ENCODE measurements at regions not wholly inside any gene's neighbourhood (a gene's known extent, or its start where the extent isn't known, plus 50 kb on each side); places are given as distances from the start of the nearest gene placed in this dataset.
A peak's percentile ranks its signal among the peaks of the same experiment; 100 is the strongest.

- Histone ChIP-seq H3K27me3 (no peaks in the 10 kb centered on the region), H3K4me3 (no peak overlapping the region), H3K9me3 (no peaks in the 10 kb centered on the region), H3K4me1 (peaks cover 0 to 6% (median 0%) of the 10 kb centered on the region in 4 donors), H3K36me3 (no peaks in the 10 kb centered on the region), H3K27ac (no peak overlapping the region)
- DNase-seq (ENCODE audit: low spot score in 2 of 2), result no peak
- WGBS, 2 donors, result 18 to 23% methylated on average over 1 of the region's 1 CpG
- TF ChIP-seq CTCF (IDR thresholded peaks at IDR 0.05), result no peak
These were observed 312.6 kb upstream of the RSPO3 start for GRCh38 chr6:126805861-126806260.

- H3K9me3 ChIP-seq, result no peaks in the 10 kb centered on the region
- TF ChIP-seq CTCF (IDR thresholded peaks at IDR 0.05), result no peak
- TF ChIP-seq EP300 (IDR thresholded peaks at IDR 0.05), result no peak
- TF ChIP-seq POLR2A (IDR thresholded peaks at IDR 0.05), result no peak
- WGBS, 2 donors, result 90 to 100% methylated on average over 1 of the region's 1 CpG
- H3K27ac ChIP-seq, result no peak overlapping the region
- DNase-seq (ENCODE audit: low spot score in 2 of 2), result no peak
- H3K36me3 ChIP-seq, result no peaks in the 10 kb centered on the region
- peaks cover 0 to 22% (median 6%) of the 10 kb centered on the region in 4 donors for H3K4me1 ChIP-seq
- H3K4me3 ChIP-seq, result no peak overlapping the region
- no peaks in the 10 kb centered on the region for H3K27me3 ChIP-seq
These were observed 310.6 kb upstream of the RSPO3 start for GRCh38 chr6:126807876-126808275.

- no peaks in the 10 kb centered on the region for H3K36me3 ChIP-seq
- DNase-seq (ENCODE audit: low spot score in 2 of 2), result peak in 1 of 2 donors; percentile 58
- 14 to 23% methylated on average over 3 of the region's 3 CpGs for WGBS, 2 donors
- no peak overlapping the region for H3K4me3 ChIP-seq
- peaks cover 0 to 16% (median 6%) of the 10 kb centered on the region in 4 donors for H3K4me1 ChIP-seq
- no peak overlapping the region for H3K27ac ChIP-seq
- no peaks in the 10 kb centered on the region for H3K9me3 ChIP-seq
- TF ChIP-seq EP300 (IDR thresholded peaks at IDR 0.05), result peak in 1 of 2 donors; percentile 19
- TF ChIP-seq CTCF (IDR thresholded peaks at IDR 0.05), result no peak
- no peaks in the 10 kb centered on the region for H3K27me3 ChIP-seq
These were observed 307.1 kb upstream of the RSPO3 start for GRCh38 chr6:126811321-126811720.

GRCh38 chr6:126812010-126812409 lies 306.5 kb upstream of the RSPO3 start:
- Histone ChIP-seq H3K9me3 (no peaks in the 10 kb centered on the region), H3K4me3 (no peak overlapping the region), H3K36me3 (no peaks in the 10 kb centered on the region), H3K27me3 (no peaks in the 10 kb centered on the region), H3K4me1 (peaks cover 0 to 16% (median 6%) of the 10 kb centered on the region in 4 donors), H3K27ac (peak overlapping the region in 1 of 4 donors; percentile 9)
- TF ChIP-seq POLR2A (IDR thresholded peaks at IDR 0.05) (no peak), EP300 (IDR thresholded peaks at IDR 0.05) (no peak), CTCF (IDR thresholded peaks at IDR 0.05) (no peak)
- WGBS, 2 donors, result 36 to 38% methylated on average over 3 of the region's 3 CpGs
- no peak for DNase-seq (ENCODE audit: low spot score in 2 of 2)

- Histone ChIP-seq H3K4me3 (no peak overlapping the region), H3K36me3 (no peaks in the 10 kb centered on the region), H3K27ac (no peak overlapping the region), H3K27me3 (no peaks in the 10 kb centered on the region), H3K9me3 (no peaks in the 10 kb centered on the region), H3K4me1 (peaks cover 0 to 16% (median 6%) of the 10 kb centered on the region in 4 donors)
- DNase-seq (ENCODE audit: low spot score in 2 of 2), result no peak
- TF ChIP-seq EP300 (IDR thresholded peaks at IDR 0.05) (no peak), CTCF (IDR thresholded peaks at IDR 0.05) (no peak), POLR2A (IDR thresholded peaks at IDR 0.05) (no peak)
- 29 to 34% methylated on average over 1 of the region's 1 CpG for WGBS, 2 donors
These were observed 305.8 kb upstream of the RSPO3 start for GRCh38 chr6:126812651-126813050.
